Activated T-helper 1 cell treated with anti-CD3 and anti-CD28 coated beads, Interleukin-2, amount 50 U/mL, for 16 hours (primary cell): ENCODE measurements at regions not wholly inside any gene's neighbourhood (a gene's known extent, or its start where the extent isn't known, plus 50 kb on each side); places are given as distances from the start of the nearest gene placed in this dataset.
"Not testable (repeated sequence)": the region's sequence is repeated elsewhere in the genome, so short reads cannot be mapped to it uniquely, and the experiment has no call there.

Source experiments
- DNase-seq, 2 donors: peaks; one replicate each; pipeline ENCODE4 v3.0.0-alpha.2; 2020; ENCODE audit warnings: low read depth in 1 of 2, low spot score in 1 of 2

- no peak for DNase-seq
Observed at GRCh38 chr1:41994195-41994894, 75.6 kb upstream of the HIVEP3 start.

GRCh38 chr1:41983451-41983850, 64.7 kb upstream of the HIVEP3 start:
- DNase-seq = no peak

- DNase-seq = no peak
Observed at GRCh38 chr1:41981796-41982195, 63.1 kb upstream of the HIVEP3 start.

GRCh38 chr1:41980827-41981653, 62.3 kb upstream of the HIVEP3 start:
- no peak for DNase-seq

GRCh38 chr1:41978986-41979385, 60.3 kb upstream of the HIVEP3 start:
- DNase-seq = no peak

- no peak for DNase-seq
Observed at GRCh38 chr1:41977326-41977725, 58.6 kb upstream of the HIVEP3 start.

- DNase-seq = no peak
Observed at GRCh38 chr1:41976671-41977070, 57.9 kb upstream of the HIVEP3 start.

- DNase-seq = no peak
Observed at GRCh38 chr1:41975850-41976569, 57.3 kb upstream of the HIVEP3 start.

GRCh38 chr1:41975121-41975520, 56.4 kb upstream of the HIVEP3 start:
- DNase-seq = no peak

- not testable (repeated sequence) for DNase-seq
Observed at GRCh38 chr1:41968557-41968956, 49.8 kb upstream of the HIVEP3 start.
